ENCODE measurements at regions not wholly inside any gene's neighbourhood (a gene's known extent, or its start where the extent isn't known, plus 50 kb on each side); places are given as distances from the start of the nearest gene placed in this dataset.
A peak's percentile ranks its signal among the peaks of the same experiment; 100 is the strongest.

GRCh38 chr12:73341559-73342247 is 1069.5 kb downstream of the TRHDE start:
- TF ChIP-seq CTCF (IDR thresholded peaks at IDR 0.05): no peak
- Histone ChIP-seq H3K9me3 (peaks cover 0 to 5% of the 10 kb centered on the region in 2 donors), H3K4me3 (no peak overlapping the region), H3K27ac (no peak overlapping the region), H3K27me3 (no peaks in the 10 kb centered on the region), H3K36me3 (no peaks in the 10 kb centered on the region), H3K4me1 (no peaks in the 10 kb centered on the region)
- DNase-seq: no peak
- no peak for ATAC-seq
- intact Hi-C loops (cut with DNase I): no loop called here

GRCh38 chr12:73342733-73343132 is 1070.6 kb downstream of the TRHDE start:
- ATAC-seq (no peak), DNase-seq (no peak)
- no peak for TF ChIP-seq CTCF (IDR thresholded peaks at IDR 0.05)
- H3K36me3 ChIP-seq: no peaks in the 10 kb centered on the region
- H3K9me3 ChIP-seq: peaks cover 0 to 5% of the 10 kb centered on the region in 2 donors
- no peak overlapping the region for H3K27ac ChIP-seq
- no peaks in the 10 kb centered on the region for H3K4me1 ChIP-seq
- no peaks in the 10 kb centered on the region for H3K27me3 ChIP-seq
- no peak overlapping the region for H3K4me3 ChIP-seq
- intact Hi-C loops (cut with DNase I): no loop called here

- Histone ChIP-seq H3K27me3 (no peaks in the 10 kb centered on the region), H3K4me1 (no peaks in the 10 kb centered on the region), H3K36me3 (no peaks in the 10 kb centered on the region), H3K4me3 (no peak overlapping the region), H3K27ac (no peak overlapping the region), H3K9me3 (peaks cover 0 to 13% of the 10 kb centered on the region in 2 donors)
- DNase-seq (peak in 1 of 4 donors; percentile 23), ATAC-seq (peak; percentile 88)
- intact Hi-C loops (cut with DNase I): no loop called here
- TF ChIP-seq CTCF (IDR thresholded peaks at IDR 0.05): no peak
These were observed 1080.7 kb downstream of the TRHDE start for GRCh38 chr12:73352826-73353225.

- H3K27ac ChIP-seq: no peak overlapping the region
- H3K4me3 ChIP-seq: no peak overlapping the region
- H3K9me3 ChIP-seq: peaks cover 0 to 3% of the 10 kb centered on the region in 2 donors
- intact Hi-C loops (cut with DNase I): no loop called here
- no peak for DNase-seq
- no peaks in the 10 kb centered on the region for H3K27me3 ChIP-seq
- H3K36me3 ChIP-seq: no peaks in the 10 kb centered on the region
- no peak for TF ChIP-seq CTCF (IDR thresholded peaks at IDR 0.05)
- H3K4me1 ChIP-seq: no peaks in the 10 kb centered on the region
- ATAC-seq: no peak
These were observed 1089.1 kb downstream of the TRHDE start for GRCh38 chr12:73361156-73361863.

GRCh38 chr12:73361864-73362230 is 1089.7 kb downstream of the TRHDE start:
- Histone ChIP-seq H3K27me3 (no peaks in the 10 kb centered on the region), H3K27ac (no peak overlapping the region), H3K9me3 (peaks cover 0 to 3% of the 10 kb centered on the region in 2 donors), H3K36me3 (no peaks in the 10 kb centered on the region), H3K4me3 (no peak overlapping the region), H3K4me1 (no peaks in the 10 kb centered on the region)
- DNase-seq: no peak
- no peak for TF ChIP-seq CTCF (IDR thresholded peaks at IDR 0.05)
- no peak for ATAC-seq
- intact Hi-C loops (cut with DNase I): no loop called here
